ENCODE measurements at regions not wholly inside any gene's neighbourhood (a gene's known extent, or its start where the extent isn't known, plus 50 kb on each side); places are given as distances from the start of the nearest gene placed in this dataset.

- ChIA-PET POLR2A (no interaction called here), CTCF (no interaction called here)
- peaks cover 4% of the 10 kb centered on the region; the same call in 1 of the 2 replicates for H3K27me3 Mint-ChIP-seq (ENCODE audit: low read depth)
- H3K4me3 Mint-ChIP-seq, result no peak overlapping the region
- TF ChIP-seq OVOL2 (CRISPR knock-in tag; IDR thresholded peaks at IDR 0.05; ENCODE audit: borderline replicate concordance) (no peak), CDX4 (CRISPR knock-in tag; IDR thresholded peaks at IDR 0.05; ENCODE audit: borderline replicate concordance) (no peak), STAT6 (CRISPR knock-in tag; conservative IDR thresholded peaks at IDR 0.05; ENCODE audit: low read depth) (no peak), SMAD4 (CRISPR knock-in tag; IDR thresholded peaks at IDR 0.05) (no peak), HMGA2 (CRISPR knock-in tag; IDR thresholded peaks at IDR 0.05) (no peak), TEAD1 (CRISPR knock-in tag; IDR thresholded peaks at IDR 0.05) (no peak), NR3C1 (CRISPR knock-in tag; conservative IDR thresholded peaks at IDR 0.05; ENCODE audit: low read depth) (no peak), MYBL2 (CRISPR knock-in tag; IDR thresholded peaks at IDR 0.05) (no peak), ATF1 (CRISPR knock-in tag; IDR thresholded peaks at IDR 0.05) (no peak), USF2 (CRISPR knock-in tag; IDR thresholded peaks at IDR 0.05) (no peak), FOXK1 (CRISPR knock-in tag; IDR thresholded peaks at IDR 0.05) (no peak), CREM (CRISPR knock-in tag; IDR thresholded peaks at IDR 0.05) (no peak), AFF4 (CRISPR knock-in tag; IDR thresholded peaks at IDR 0.05; ENCODE audit: borderline replicate concordance) (no peak), SOX15 (CRISPR knock-in tag; IDR thresholded peaks at IDR 0.05) (no peak), ZNF423 (CRISPR knock-in tag; IDR thresholded peaks at IDR 0.05) (no peak), ZNF232 (CRISPR knock-in tag; IDR thresholded peaks at IDR 0.05) (no peak)
- ATAC-seq (no peak), DNase-seq (ENCODE audit: low spot score) (no peak)
- no peaks in the 10 kb centered on the region for H3K9me3 Mint-ChIP-seq
- H3K27ac Mint-ChIP-seq, result no peak overlapping the region
- H3K4me1 Mint-ChIP-seq, result peaks cover 8% of the 10 kb centered on the region
- no peaks in the 10 kb centered on the region for H3K36me3 Mint-ChIP-seq
Observed at GRCh38 chr15:88741671-88742070, 61.6 kb upstream of the ACAN start.

GRCh38 chr15:88742161-88742560, 61.1 kb upstream of the ACAN start:
- DNase-seq (ENCODE audit: low spot score) (no peak), ATAC-seq (no peak)
- CTCF ChIA-PET, result no interaction called here
- no peak overlapping the region for H3K4me3 Mint-ChIP-seq
- peaks cover 4% of the 10 kb centered on the region; the same call in 1 of the 2 replicates for H3K27me3 Mint-ChIP-seq (ENCODE audit: low read depth)
- H3K27ac Mint-ChIP-seq, result no peak overlapping the region
- H3K9me3 Mint-ChIP-seq, result no peaks in the 10 kb centered on the region
- H3K4me1 Mint-ChIP-seq, result peaks cover 8% of the 10 kb centered on the region
- no peaks in the 10 kb centered on the region for H3K36me3 Mint-ChIP-seq
- POLR2A ChIA-PET, result no interaction called here
- TF ChIP-seq ZNF532 (CRISPR knock-in tag; IDR thresholded peaks at IDR 0.05; ENCODE audit: borderline replicate concordance) (no peak), NR3C1 (CRISPR knock-in tag; conservative IDR thresholded peaks at IDR 0.05; ENCODE audit: low read depth) (no peak), SOX15 (CRISPR knock-in tag; IDR thresholded peaks at IDR 0.05) (no peak), ELF4 (CRISPR knock-in tag; IDR thresholded peaks at IDR 0.05; ENCODE audit: low read depth) (no peak), SP1 (CRISPR knock-in tag; conservative IDR thresholded peaks at IDR 0.05) (no peak), ZNF138 (CRISPR knock-in tag; conservative IDR thresholded peaks at IDR 0.05) (no peak), USF2 (CRISPR knock-in tag; IDR thresholded peaks at IDR 0.05) (no peak), NFATC4 (CRISPR knock-in tag; IDR thresholded peaks at IDR 0.05) (no peak), ESRRA (CRISPR knock-in tag; IDR thresholded peaks at IDR 0.05; ENCODE audit: borderline replicate concordance) (no peak)

Data from WTC11 (cell line).